ENCODE measurements at regions not wholly inside any gene's neighbourhood (a gene's known extent, or its start where the extent isn't known, plus 50 kb on each side); places are given as distances from the start of the nearest gene placed in this dataset.
A peak's percentile ranks its signal among the peaks of the same experiment; 100 is the strongest.

DNA sequence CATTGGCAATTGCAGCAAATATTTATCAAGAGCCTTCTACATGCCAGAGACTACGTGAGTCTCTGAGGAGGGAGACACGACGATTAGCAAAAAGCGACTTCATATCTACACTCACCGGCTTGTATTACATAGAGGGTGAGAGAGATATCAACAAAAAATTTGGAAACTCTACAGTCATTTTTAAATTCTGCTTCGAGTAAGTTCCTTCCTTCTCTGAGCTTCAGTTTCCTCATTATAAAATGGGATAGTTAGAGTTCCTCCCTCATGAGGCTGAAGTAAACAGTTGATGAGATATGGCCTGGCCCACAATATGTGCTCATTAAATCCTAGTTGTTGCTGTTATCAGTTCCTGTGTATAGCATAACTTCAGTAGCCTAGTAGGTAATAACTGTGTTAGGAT is 64.1 kb upstream of the SIRPA start:
- DNase-seq (ENCODE audit: low read depth): no peak
- TF ChIP-seq CTCF (conservative IDR thresholded peaks at IDR 0.05; ENCODE audit: low read length): no peak
- no peak overlapping the region for H3K4me3 ChIP-seq (ENCODE audit: low read length)

- peak; percentile 92 for DNase-seq (ENCODE audit: low read depth)
- TF ChIP-seq CTCF (conservative IDR thresholded peaks at IDR 0.05; ENCODE audit: low read length): no peak
- H3K4me3 ChIP-seq (ENCODE audit: low read length): no peak overlapping the region
Observed at GRCh38 chr20:1830240-1830639, 65.0 kb upstream of the SIRPA start.

DNA sequence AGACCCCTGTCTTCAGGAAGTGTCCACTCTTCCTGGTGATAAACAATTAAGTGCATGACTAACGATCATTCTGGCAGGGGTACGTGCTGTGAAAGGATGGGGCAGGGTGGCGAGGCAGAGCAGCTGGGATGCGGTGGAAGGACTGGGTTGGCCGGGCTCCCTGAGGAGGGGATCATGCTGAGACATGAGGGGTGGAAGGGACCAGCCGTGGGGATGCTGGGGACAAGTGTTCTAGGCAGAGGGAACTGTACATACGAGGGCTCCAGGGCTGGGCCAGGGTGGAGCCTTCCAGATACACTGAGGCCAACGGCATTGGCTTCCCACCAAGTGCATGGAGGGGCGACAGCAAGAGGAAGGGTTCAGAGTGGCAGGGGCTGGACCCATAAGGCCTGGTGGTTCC is 65.7 kb upstream of the SIRPA start:
- no peak for DNase-seq (ENCODE audit: low read depth)
- no peak for TF ChIP-seq CTCF (conservative IDR thresholded peaks at IDR 0.05; ENCODE audit: low read length)
- no peak overlapping the region for H3K4me3 ChIP-seq (ENCODE audit: low read length)

DNA sequence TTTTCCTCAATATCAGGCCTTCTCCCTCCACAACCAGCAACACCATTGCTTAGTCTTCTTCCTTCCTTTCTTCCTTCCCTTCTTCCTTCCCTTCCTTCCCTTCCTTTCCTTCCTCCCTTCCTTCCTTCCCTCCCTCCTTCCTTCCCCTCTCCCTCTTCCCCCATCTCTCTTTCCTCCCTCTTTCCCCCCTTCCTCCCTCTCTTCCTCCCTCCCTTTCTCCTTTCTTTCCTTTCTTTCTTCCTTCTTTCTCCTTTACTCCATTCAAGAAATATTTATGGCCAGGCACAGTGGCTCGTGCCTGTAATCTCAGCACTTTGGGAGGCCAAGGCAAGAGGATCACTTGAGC is 66.4 kb upstream of the SIRPA start:
- no peak for TF ChIP-seq CTCF (conservative IDR thresholded peaks at IDR 0.05; ENCODE audit: low read length)
- DNase-seq (ENCODE audit: low read depth): no peak
- no peak overlapping the region for H3K4me3 ChIP-seq (ENCODE audit: low read length)

GRCh38 chr20:1827974-1828785 is 67.0 kb upstream of the SIRPA start:
- no peak for TF ChIP-seq CTCF (conservative IDR thresholded peaks at IDR 0.05; ENCODE audit: low read length)
- DNase-seq (ENCODE audit: low read depth): no peak
- H3K4me3 ChIP-seq (ENCODE audit: low read length): no peak overlapping the region

DNA sequence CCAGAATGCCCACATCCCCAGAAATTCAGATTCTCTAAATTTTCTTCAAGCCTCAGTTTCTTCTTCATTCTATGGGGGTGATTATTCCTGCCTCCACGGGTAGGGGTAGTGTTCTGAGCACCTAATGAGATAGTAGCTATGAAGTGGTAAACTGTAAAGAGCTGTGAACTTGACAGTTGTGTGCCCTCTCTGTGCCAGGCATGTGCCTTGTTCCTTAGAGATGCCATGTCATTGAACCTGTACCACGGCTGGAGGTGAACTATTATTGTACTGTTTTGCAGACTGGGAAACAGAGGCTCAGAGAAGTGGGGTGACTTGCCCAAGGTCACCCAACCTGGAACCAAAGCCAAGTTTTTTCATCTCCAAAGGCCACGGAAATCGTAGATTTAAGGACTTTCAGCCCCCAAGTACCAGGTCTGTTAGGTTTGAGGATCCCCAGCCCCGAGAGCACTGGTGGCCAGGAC is 67.7 kb upstream of the SIRPA start:
- no peak for TF ChIP-seq CTCF (conservative IDR thresholded peaks at IDR 0.05; ENCODE audit: low read length)
- no peak overlapping the region for H3K4me3 ChIP-seq (ENCODE audit: low read length)
- DNase-seq (ENCODE audit: low read depth): no peak

DNA sequence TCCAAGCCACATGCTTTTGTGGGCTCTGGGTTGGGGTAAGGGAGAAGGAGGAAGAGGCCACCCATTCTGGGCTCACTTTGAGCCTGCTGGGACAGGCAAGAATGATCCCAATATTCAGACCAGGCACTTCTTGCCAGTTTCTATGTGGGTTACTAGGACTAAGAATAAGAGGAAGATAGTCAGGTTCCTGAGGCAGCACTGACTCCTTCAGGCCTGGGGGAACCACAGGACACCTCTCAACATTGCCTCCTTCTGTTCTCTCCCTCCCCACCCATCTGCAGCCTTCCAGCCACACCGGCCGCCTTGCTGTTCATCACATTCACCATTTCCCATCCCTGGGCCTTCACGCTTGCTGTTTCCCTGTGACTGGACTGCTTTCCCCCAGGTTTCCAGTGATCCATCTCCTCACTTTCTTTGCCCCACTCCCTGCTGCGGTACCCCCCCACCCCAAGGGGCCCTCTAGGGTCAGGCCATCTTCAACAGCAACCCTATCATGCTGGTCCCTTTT is 69.2 kb upstream of the SIRPA start:
- no peak for TF ChIP-seq CTCF (conservative IDR thresholded peaks at IDR 0.05; ENCODE audit: low read length)
- no peak for DNase-seq (ENCODE audit: low read depth)

More for the DNA sequence above, 69.2 kb upstream of the SIRPA start:
- H3K4me3 ChIP-seq (ENCODE audit: low read length): no peak overlapping the region

Data from AG10803 (cell line).